Caco-2 (cell line): ENCODE measurements at regions not wholly inside any gene's neighbourhood (a gene's known extent, or its start where the extent isn't known, plus 50 kb on each side); places are given as distances from the start of the nearest gene placed in this dataset.

Source experiments
- BruUV-seq: library from RNA; stranded (reverse); fragments of 400-500 nt; replicated peaks from 2 replicates; lab custom pipeline; 2021; lab: Mats Ljungman, UMichigan
- CTCF ChIA-PET: fragments of 300-600 bp; sonication (Branson Sonifier 250); formaldehyde crosslinking; loops from one replicate; lab custom pipeline; 2022; ENCODE audit warnings: antibody characterized with exemption; lab: Charles Lee
- POLR2A ChIA-PET: fragments of 300-600 bp; sonication (Branson Sonifier 250); formaldehyde crosslinking; loops from one replicate; lab custom pipeline; 2022; ENCODE audit warnings: antibody characterized with exemption; lab: Charles Lee
- DNase-seq, 2 experiments: peaks; one replicate each; pipeline versions ENCODE4 v3.0.0 to v3.0.0-alpha.2; 2020 to 2022
- H3K27me3 ChIP-seq: replicated peaks from 2 replicates; pipeline ENCODE4 v1.6.0; 2011; ENCODE audit warnings: low read length; ENCODE audit not compliant: control insufficient read depth, insufficient read depth
- H3K36me3 ChIP-seq: 2 replicates; pipeline ENCODE4 v1.5.1; 2011; ENCODE audit warnings: low read length; ENCODE audit not compliant: control insufficient read depth, insufficient read depth
- H3K4me1 ChIP-seq: fragments of 250-450 bp; sonication (Bioruptor Pico); 2 replicates; pipeline ENCODE4 v1.5.1; 2020; ENCODE audit warnings: mild to moderate bottlenecking
- H3K4me3 ChIP-seq: 2 replicates; pipeline ENCODE4 v1.5.1; 2011; ENCODE audit warnings: low read depth, mild to moderate bottlenecking, control low read depth, low read length
- H3K9me3 ChIP-seq: fragments of 250-450 bp; sonication (Bioruptor Pico); 2 replicates; pipeline ENCODE4 v1.5.1; 2020; ENCODE audit warnings: mild to moderate bottlenecking, moderate library complexity
- H3K27ac Mint-ChIP-seq: one replicate; pipeline ENCODE4 v1.8.0; 2022; ENCODE audit warnings: mixed read lengths; ENCODE audit not compliant: unreplicated experiment
- H3K27me3 Mint-ChIP-seq: one replicate; pipeline ENCODE4 v1.8.0; 2022; ENCODE audit warnings: mixed read lengths; ENCODE audit not compliant: insufficient read depth, unreplicated experiment
- H3K36me3 Mint-ChIP-seq: one replicate; pipeline ENCODE4 v1.8.0; 2022; ENCODE audit warnings: mild to moderate bottlenecking, mixed read lengths; ENCODE audit not compliant: insufficient read depth, unreplicated experiment
- H3K4me1 Mint-ChIP-seq: one replicate; pipeline ENCODE4 v1.8.0; 2022; ENCODE audit warnings: low read depth, mixed read lengths; ENCODE audit not compliant: unreplicated experiment
- H3K4me3 Mint-ChIP-seq: one replicate; pipeline ENCODE4 v1.8.0; 2022; ENCODE audit warnings: mild to moderate bottlenecking, moderate library complexity, mixed read lengths; ENCODE audit not compliant: unreplicated experiment
- H3K9me3 Mint-ChIP-seq: one replicate; pipeline ENCODE4 v1.8.0; 2022; ENCODE audit warnings: mixed read lengths; ENCODE audit not compliant: unreplicated experiment
- intact Hi-C: fragments of 100-400 bp; cut with micrococcal nuclease; formaldehyde crosslinking; loops from one replicate; pipeline ENCODE4 v1.10.0; 2022; ENCODE audit not compliant: unreplicated experiment
- TF ChIP-seq, protein P1 (sequence below), 2 experiments: fragments of 200-600 bp in 1 of 2; IDR thresholded peaks; 1 replicate in 1 of 2; 2 replicates in 1 of 2; pipeline versions ENCODE4 v1.5.1 to v1.8.0; 2011 to 2022; ENCODE audit warnings: antibody characterized with exemption in 1 of 2, control low read depth in 1 of 2, inconsistent platforms in 1 of 2, low read depth in 1 of 2, low read length in 1 of 2, mild to moderate bottlenecking in 1 of 2, moderate library complexity in 1 of 2; ENCODE audit not compliant: insufficient read depth in 1 of 2, severe bottlenecking in 1 of 2, unreplicated experiment in 1 of 2

- no peaks in the 10 kb centered on the region for H3K27me3 ChIP-seq
- H3K9me3 ChIP-seq: no peaks in the 10 kb centered on the region
- intact Hi-C loops: no loop called here
- no peaks in the 10 kb centered on the region for H3K9me3 Mint-ChIP-seq
- POLR2A ChIA-PET: no interaction called here
- BruUV-seq: no TSS peak
- no peaks in the 10 kb centered on the region for H3K36me3 Mint-ChIP-seq
- H3K4me1 ChIP-seq: no peaks in the 10 kb centered on the region
- no peaks in the 10 kb centered on the region for H3K27me3 Mint-ChIP-seq
- no peak overlapping the region for H3K4me3 ChIP-seq
- no peak for DNase-seq
- CTCF ChIA-PET: no interaction called here
- TF ChIP-seq, protein P1, sequence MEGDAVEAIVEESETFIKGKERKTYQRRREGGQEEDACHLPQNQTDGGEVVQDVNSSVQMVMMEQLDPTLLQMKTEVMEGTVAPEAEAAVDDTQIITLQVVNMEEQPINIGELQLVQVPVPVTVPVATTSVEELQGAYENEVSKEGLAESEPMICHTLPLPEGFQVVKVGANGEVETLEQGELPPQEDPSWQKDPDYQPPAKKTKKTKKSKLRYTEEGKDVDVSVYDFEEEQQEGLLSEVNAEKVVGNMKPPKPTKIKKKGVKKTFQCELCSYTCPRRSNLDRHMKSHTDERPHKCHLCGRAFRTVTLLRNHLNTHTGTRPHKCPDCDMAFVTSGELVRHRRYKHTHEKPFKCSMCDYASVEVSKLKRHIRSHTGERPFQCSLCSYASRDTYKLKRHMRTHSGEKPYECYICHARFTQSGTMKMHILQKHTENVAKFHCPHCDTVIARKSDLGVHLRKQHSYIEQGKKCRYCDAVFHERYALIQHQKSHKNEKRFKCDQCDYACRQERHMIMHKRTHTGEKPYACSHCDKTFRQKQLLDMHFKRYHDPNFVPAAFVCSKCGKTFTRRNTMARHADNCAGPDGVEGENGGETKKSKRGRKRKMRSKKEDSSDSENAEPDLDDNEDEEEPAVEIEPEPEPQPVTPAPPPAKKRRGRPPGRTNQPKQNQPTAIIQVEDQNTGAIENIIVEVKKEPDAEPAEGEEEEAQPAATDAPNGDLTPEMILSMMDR (IDR thresholded peaks at IDR 0.05; ENCODE audit: insufficient read depth in 1 of 2, low read depth in 1 of 2, low read length in 1 of 2, severe bottlenecking in 1 of 2, unreplicated experiment in 1 of 2): no peak
- no peak overlapping the region for H3K27ac Mint-ChIP-seq
- no peaks in the 10 kb centered on the region for H3K4me1 Mint-ChIP-seq
- no peaks in the 10 kb centered on the region for H3K36me3 ChIP-seq
- H3K4me3 Mint-ChIP-seq: no peak overlapping the region
Measured at GRCh38 chrX:126064901-126065541, 101.1 kb downstream of the DCAF12L2 start.

- no peaks in the 10 kb centered on the region for H3K27me3 Mint-ChIP-seq
- Histone ChIP-seq H3K9me3 (no peaks in the 10 kb centered on the region), H3K36me3 (no peaks in the 10 kb centered on the region), H3K27me3 (no peaks in the 10 kb centered on the region), H3K4me3 (no peak overlapping the region), H3K4me1 (no peaks in the 10 kb centered on the region)
- ChIA-PET POLR2A (no interaction called here), CTCF (no interaction called here)
- H3K4me1 Mint-ChIP-seq: no peaks in the 10 kb centered on the region
- no peak for DNase-seq
- no peak overlapping the region for H3K27ac Mint-ChIP-seq
- no TSS peak for BruUV-seq
- intact Hi-C loops: no loop called here
- no peaks in the 10 kb centered on the region for H3K9me3 Mint-ChIP-seq
- TF ChIP-seq, protein P1 (IDR thresholded peaks at IDR 0.05; ENCODE audit: insufficient read depth in 1 of 2, low read depth in 1 of 2, low read length in 1 of 2, severe bottlenecking in 1 of 2, unreplicated experiment in 1 of 2): no peak
- no peaks in the 10 kb centered on the region for H3K36me3 Mint-ChIP-seq
- no peak overlapping the region for H3K4me3 Mint-ChIP-seq
Measured at GRCh38 chrX:126065901-126066660, 100.0 kb downstream of the DCAF12L2 start.
